ENCODE measurements at regions not wholly inside any gene's neighbourhood (a gene's known extent, or its start where the extent isn't known, plus 50 kb on each side); places are given as distances from the start of the nearest gene placed in this dataset.

DNA sequence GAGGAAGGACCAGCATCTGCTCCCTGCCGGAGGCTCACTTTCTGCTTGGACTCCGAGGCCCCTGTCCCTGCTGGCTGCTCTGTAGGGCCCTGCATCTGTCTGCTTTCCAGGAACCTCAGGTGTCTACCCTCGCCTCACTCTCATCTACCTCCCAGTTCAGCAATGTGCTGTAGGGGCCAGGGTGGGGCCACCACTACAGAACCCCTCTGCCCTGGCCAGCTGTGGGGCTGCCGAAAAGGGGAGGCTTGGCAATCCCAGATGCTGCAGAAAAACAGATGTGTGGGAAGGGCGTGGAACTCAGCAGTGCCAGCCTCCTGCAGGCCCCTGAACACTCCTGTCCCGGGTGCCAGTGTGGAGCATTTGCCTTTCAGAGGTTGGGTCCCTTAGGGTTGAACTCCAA, 80.1 kb upstream of the ZNF469 start:
- TF ChIP-seq CTCF (conservative IDR thresholded peaks at IDR 0.05; ENCODE audit: low read length) (no peak), EZH2phosphoT487 (IDR thresholded peaks at IDR 0.05; ENCODE audit: borderline replicate concordance, low read depth, low read length) (no peak)

All from OCI-LY7 (cell line).